SK-N-SH (cell line): ENCODE measurements at regions not wholly inside any gene's neighbourhood (a gene's known extent, or its start where the extent isn't known, plus 50 kb on each side); places are given as distances from the start of the nearest gene placed in this dataset.

ENCODE experiments used
- CHD2 ChIP-seq: fragments of 150-350 bp; IDR thresholded peaks from 2 replicates; pipeline ENCODE4 v1.6.1; 2018; ENCODE audit warnings: low read length; ENCODE audit not compliant: partially characterized antibody
- CTCF ChIP-seq: fragments of 200-600 bp; sonication (generic); IDR thresholded peaks from 2 replicates; pipeline ENCODE4 v1.6.1; 2017; ENCODE audit warnings: antibody characterized with exemption, mild to moderate bottlenecking, moderate library complexity
- RXRA ChIP-seq: IDR thresholded peaks from 2 replicates; pipeline ENCODE4 v1.4.0; 2012; ENCODE audit warnings: low read depth, mild to moderate bottlenecking, borderline replicate concordance

GRCh38 chr4:74855879-74856278 is 61.6 kb upstream of the BTC start:
- no peak for TF ChIP-seq CTCF
- TF ChIP-seq CHD2: no peak
- TF ChIP-seq RXRA: no peak
